GM12878 (cell line): ENCODE measurements at regions not wholly inside any gene's neighbourhood (a gene's known extent, or its start where the extent isn't known, plus 50 kb on each side); places are given as distances from the start of the nearest gene placed in this dataset.

Source experiments
- ATAC-seq: fragments of 200-7000 bp; cut with Tn5 transposase; 3 replicates; pipeline ENCODE4 v1.9.1; 2020; ENCODE audit warnings: mild to moderate bottlenecking, moderate library complexity
- BruUV-seq: library from RNA; stranded (reverse); fragments of 400-500 nt; replicated peaks from 2 replicates; lab custom pipeline; 2021; lab: Mats Ljungman, UMichigan
- CTCF ChIA-PET: fragments of 300-600 bp; sonication (Branson Sonifier 250); formaldehyde crosslinking; extraction: SDS; loops from one replicate; lab custom pipeline; 2021; ENCODE audit warnings: inconsistent platforms; lab: Yijun Ruan, JAX
- POLR2A ChIA-PET: fragments of 350-600 bp; formaldehyde crosslinking; extraction: SDS; loops from one replicate; lab custom pipeline; 2021; ENCODE audit warnings: inconsistent platforms; lab: Charles Lee
- RAD21 ChIA-PET: fragments of 300-600 bp; sonication (Branson Sonifier 250); formaldehyde crosslinking; loops from one replicate; lab custom pipeline; 2023; ENCODE audit warnings: antibody characterized with exemption; ENCODE audit not compliant: unreplicated experiment; lab: Charles Lee
- SMC1A ChIA-PET: fragments of 300-600 bp; sonication (Branson Sonifier 250); formaldehyde crosslinking; loops from one replicate; lab custom pipeline; 2023; ENCODE audit not compliant: unreplicated experiment, uncharacterized antibody; lab: Charles Lee
- DNase-seq: peaks from one replicate; pipeline ENCODE4 v3.0.0-alpha.2; 2011; ENCODE audit warnings: low read depth, low spot score
- FAIRE-seq: peaks from 3 replicates; lab custom pipeline; 2011; peaks lifted over from hg19 to GRCh38; lab: Jason Lieb, UNC
- H2AFZ ChIP-seq: 2 replicates; pipeline ENCODE4 v1.6.0; 2011; ENCODE audit warnings: low read depth, low read length, control low read depth; ENCODE audit not compliant: control insufficient read depth
- H3K27ac ChIP-seq: 2 replicates; pipeline ENCODE4 v1.5.1; 2011; ENCODE audit warnings: control low read depth; ENCODE audit not compliant: control insufficient read depth, insufficient read depth
- H3K27me3 ChIP-seq, 2 experiments: replicated peaks in 1 of 2; 2 replicates each; pipeline versions ENCODE4 v1.6.0 to v1.6.1; 2011; ENCODE audit warnings: low read length in 1 of 2; ENCODE audit not compliant: control insufficient read depth in 2 of 2, insufficient read depth in 2 of 2
- H3K36me3 ChIP-seq, 2 experiments: 2 replicates each; pipeline ENCODE4 v1.5.1; 2011; ENCODE audit warnings: low read length in 1 of 2; ENCODE audit not compliant: control insufficient read depth in 2 of 2, insufficient read depth in 2 of 2
- H3K4me1 ChIP-seq: 2 replicates; pipeline ENCODE4 v1.6.1; 2011; ENCODE audit warnings: mild to moderate bottlenecking, low read length, moderate library complexity, mixed read lengths; ENCODE audit not compliant: control insufficient read depth, insufficient read depth
- H3K4me2 ChIP-seq: 2 replicates; pipeline ENCODE4 v1.6.0; 2011; ENCODE audit warnings: control low read depth; ENCODE audit not compliant: control insufficient read depth, insufficient read depth
- H3K4me3 ChIP-seq: fragments of 200-600 bp; sonication (generic); 2 replicates; pipeline ENCODE4 v1.5.1; 2016
- H3K79me2 ChIP-seq: 2 replicates; pipeline ENCODE4 v1.6.0; 2011; ENCODE audit warnings: low read length; ENCODE audit not compliant: control insufficient read depth, insufficient read depth
- H3K9ac ChIP-seq: 2 replicates; pipeline ENCODE4 v1.8.0; 2011; ENCODE audit warnings: low read length, control low read depth, mixed read lengths; ENCODE audit not compliant: control insufficient read depth, insufficient read depth
- H3K9me3 ChIP-seq: replicated peaks from 3 replicates; pipeline ENCODE4 v1.5.1; 2011; ENCODE audit warnings: mild to moderate bottlenecking, low read length; ENCODE audit not compliant: control insufficient read depth, insufficient read depth
- H4K20me1 ChIP-seq: 2 replicates; pipeline ENCODE4 v1.6.0; 2011; ENCODE audit not compliant: control insufficient read depth, insufficient read depth
- BMI1 ChIP-seq: fragments of 450-650 bp; IDR thresholded peaks from 2 replicates; pipeline ENCODE4 v1.6.1; 2016; ENCODE audit warnings: mild to moderate bottlenecking, moderate library complexity, borderline replicate concordance
- BRCA1 ChIP-seq: IDR thresholded peaks from 2 replicates; pipeline ENCODE4 v1.6.1; 2011; ENCODE audit warnings: low read depth, low read length, improper control_type of control experiment
- CUX1 ChIP-seq: IDR thresholded peaks from 2 replicates; pipeline ENCODE4 v1.6.1; 2012; ENCODE audit warnings: improper control_type of control experiment, low read depth, low read length; ENCODE audit not compliant: insufficient replicate concordance
- GATAD2B ChIP-seq: fragments of 450-650 bp; conservative IDR thresholded peaks from 2 replicates; pipeline ENCODE4 v1.6.1; 2017; ENCODE audit warnings: low read depth, mild to moderate bottlenecking, moderate library complexity
- NFXL1 ChIP-seq: fragments of 450-650 bp; IDR thresholded peaks from 2 replicates; pipeline ENCODE4 v1.6.1; 2017; ENCODE audit warnings: antibody characterized with exemption, mild to moderate bottlenecking, borderline replicate concordance
- POLR2A ChIP-seq: IDR thresholded peaks from 2 replicates; pipeline ENCODE4 v1.6.1; 2011; ENCODE audit warnings: low read depth, mild to moderate bottlenecking, low read length
- STAT3 ChIP-seq: IDR thresholded peaks from 2 replicates; pipeline ENCODE4 v1.6.1; 2011; ENCODE audit warnings: low read depth, low read length, improper control_type of control experiment
- TBL1XR1 ChIP-seq: IDR thresholded peaks from 2 replicates; pipeline ENCODE4 v1.6.1; 2012; ENCODE audit warnings: low read depth, low read length, improper control_type of control experiment
- USF2 ChIP-seq: IDR thresholded peaks from 2 replicates; pipeline ENCODE4 v1.6.1; 2011; ENCODE audit warnings: low read depth, low read length, improper control_type of control experiment, borderline replicate concordance
- ZBTB4 ChIP-seq: fragments of 450-650 bp; formaldehyde crosslinking; IDR thresholded peaks from 2 replicates; pipeline ENCODE4 v1.4.0; 2022; ENCODE audit warnings: mild to moderate bottlenecking, moderate library complexity
- ZNF687 ChIP-seq: fragments of 450-650 bp; IDR thresholded peaks from 2 replicates; pipeline ENCODE4 v1.6.1; 2017; ENCODE audit warnings: mild to moderate bottlenecking, moderate library complexity
- ZZZ3 ChIP-seq: IDR thresholded peaks from 2 replicates; pipeline ENCODE4 v1.6.1; 2011; ENCODE audit warnings: low read depth; ENCODE audit not compliant: control insufficient read depth, insufficient read length
- WGBS: methylation state at CpG from one replicate; pipeline ENCODE4 v1.1.6; 2016; ENCODE audit warnings: low lambda C conversion rate; ENCODE audit not compliant: insufficient replicate concordance, insufficient coverage; ENCODE audit errors: missing lambda C conversion rate; 5-methylcytosine and 5-hydroxymethylcytosine counted together
- in situ Hi-C: fragments of 300-500 bp; cut with MboI; formaldehyde crosslinking; loops from 9 replicates; pipeline ENCODE4 v1.14.3; 2018; ENCODE audit warnings: mixed read lengths
- intact Hi-C: fragments of 100-400 bp; cut with micrococcal nuclease; formaldehyde crosslinking; loops from one replicate; pipeline ENCODE4 v1.14.2; 2022; ENCODE audit not compliant: unreplicated experiment

GRCh38 chr3:176796371-176796770 is 400.9 kb downstream of the TBL1XR1 start:
- H3K79me2 ChIP-seq, result no peaks in the 10 kb centered on the region
- no peak overlapping the region for H3K4me2 ChIP-seq
- ChIA-PET POLR2A (no interaction called here), RAD21 (no interaction called here), CTCF (no interaction called here), SMC1A (no interaction called here)
- no peak for DNase-seq
- FAIRE-seq, result no peak
- no peaks in the 10 kb centered on the region for H3K36me3 ChIP-seq
- H3K9me3 ChIP-seq, result no peaks in the 10 kb centered on the region
- H3K4me3 ChIP-seq, result no peak overlapping the region
- H3K27me3 ChIP-seq, result no peaks in the 10 kb centered on the region
- no peaks in the 10 kb centered on the region for H4K20me1 ChIP-seq
- 13% methylated on average over 2 of the region's 2 CpGs for WGBS
- in situ Hi-C loops (no loop called here), intact Hi-C loops (no loop called here)
- BruUV-seq, result no TSS peak
- H3K4me1 ChIP-seq, result no peaks in the 10 kb centered on the region
- no peak overlapping the region for H3K27ac ChIP-seq
- H2AFZ ChIP-seq, result no peak overlapping the region
- no peak overlapping the region for H3K9ac ChIP-seq
- no peak for ATAC-seq
- no peak for TF ChIP-seq USF2
- no peak for TF ChIP-seq ZZZ3
- TF ChIP-seq GATAD2B, result no peak
- no peak for TF ChIP-seq ZNF687
- TF ChIP-seq TBL1XR1, result no peak
- no peak for TF ChIP-seq BRCA1
- no peak for TF ChIP-seq NFXL1
- TF ChIP-seq POLR2A, result no peak
- TF ChIP-seq CUX1, result no peak
- no peak for TF ChIP-seq ZBTB4 (CRISPR knock-in tag)
- no peak for TF ChIP-seq STAT3
- no peak for TF ChIP-seq BMI1
